GM03348 (cell line): ENCODE measurements at regions not wholly inside any gene's neighbourhood (a gene's known extent, or its start where the extent isn't known, plus 50 kb on each side); places are given as distances from the start of the nearest gene placed in this dataset.

Source experiments
- DNase-seq: peaks from one replicate; pipeline ENCODE4 v3.0.0; 2012; ENCODE audit warnings: low spot score

DNA sequence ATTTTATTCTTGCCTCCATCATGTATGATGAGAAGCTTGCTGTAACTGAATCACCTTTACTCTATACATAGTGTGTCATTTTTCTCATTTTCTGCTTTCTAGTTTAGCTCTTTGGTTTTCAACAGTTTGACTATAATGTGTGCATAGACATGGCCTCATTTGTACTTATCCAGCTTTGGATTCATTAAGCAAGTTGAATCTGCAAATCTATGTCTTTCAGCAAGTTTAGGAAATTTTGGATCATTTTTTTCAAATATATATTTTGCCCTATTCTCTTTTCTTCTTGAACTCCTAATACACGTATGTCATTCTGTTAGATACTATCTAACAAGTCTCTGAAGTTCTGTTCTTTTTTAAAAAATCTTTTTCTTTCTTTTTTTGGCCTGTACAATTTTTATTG lies 57.8 kb downstream of the PRLHR start:
- no peak for DNase-seq

DNA sequence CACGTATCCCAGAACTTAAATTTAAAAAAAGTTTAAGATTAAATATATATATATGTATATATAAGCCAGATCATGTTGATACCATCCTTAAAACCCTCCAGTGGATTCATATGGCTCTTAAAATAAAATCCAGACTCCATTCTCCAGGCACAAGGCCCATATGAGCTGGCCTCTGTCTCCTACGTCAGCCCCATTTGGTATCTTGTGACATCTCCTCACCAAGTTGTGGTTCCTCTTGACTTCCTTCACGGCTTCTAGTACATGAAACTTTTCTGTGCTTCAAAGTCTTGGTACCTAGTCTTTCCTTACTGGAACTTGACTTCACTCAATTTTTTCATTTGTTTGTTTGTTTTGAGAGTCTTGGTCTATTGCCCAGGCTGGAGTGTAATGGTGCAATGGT lies 61.3 kb downstream of the PRLHR start:
- DNase-seq = no peak

DNA sequence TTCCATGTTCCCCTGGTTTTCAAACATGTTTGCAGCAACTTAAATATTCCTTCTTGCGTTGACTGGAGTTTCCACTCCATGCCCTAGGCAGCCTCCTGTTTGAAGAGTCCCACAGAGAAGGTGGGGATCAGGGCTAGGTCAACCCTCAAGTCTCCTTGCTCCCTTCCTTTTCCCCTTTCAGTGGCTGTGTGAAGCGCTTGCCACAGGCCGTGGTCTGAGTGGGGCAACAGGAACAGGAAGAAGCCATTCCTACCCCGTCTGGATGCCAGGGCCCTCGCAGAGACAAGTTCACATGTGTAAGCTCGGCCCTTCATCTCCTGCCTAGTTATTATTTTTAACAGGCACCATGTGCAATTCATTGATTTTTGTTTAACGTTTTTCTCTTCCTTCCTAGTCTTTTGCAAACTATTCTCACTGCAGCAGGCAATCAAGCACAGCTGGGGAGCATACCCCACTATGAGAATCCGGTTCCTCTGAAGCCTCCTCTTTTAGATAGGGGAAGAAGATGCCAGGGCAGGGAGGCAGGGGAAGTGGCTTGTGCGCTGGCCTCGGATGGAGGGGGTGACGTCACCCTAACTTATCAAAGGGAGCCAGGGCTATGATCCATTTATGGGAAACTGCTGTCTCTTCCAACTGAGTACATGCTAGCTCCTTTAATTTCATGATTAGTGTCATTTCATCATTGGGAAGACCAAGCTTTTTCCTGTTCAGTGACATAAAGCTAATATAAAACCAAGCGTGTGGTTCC lies 64.2 kb downstream of the PRLHR start:
- DNase-seq = peak; percentile 41

DNA sequence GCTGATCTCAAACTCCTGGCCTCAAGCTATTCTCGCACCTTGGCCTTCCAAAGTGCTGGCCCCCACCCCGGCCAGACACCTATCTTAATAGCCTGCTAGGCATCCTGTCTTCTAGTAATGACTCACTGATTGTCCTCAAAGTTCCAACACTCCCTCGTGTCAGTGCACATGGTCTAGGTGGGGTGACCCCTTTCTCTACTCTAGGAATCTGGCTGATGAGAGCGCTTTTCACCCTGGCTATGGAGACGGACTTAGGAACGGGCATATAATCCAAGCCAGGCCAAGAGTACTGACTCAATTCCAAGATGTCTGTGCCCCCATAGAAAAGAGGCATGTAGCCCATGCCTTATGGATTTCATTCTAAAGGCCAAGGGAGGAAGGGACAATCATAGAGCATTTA lies 67.0 kb downstream of the PRLHR start:
- no peak for DNase-seq

DNA sequence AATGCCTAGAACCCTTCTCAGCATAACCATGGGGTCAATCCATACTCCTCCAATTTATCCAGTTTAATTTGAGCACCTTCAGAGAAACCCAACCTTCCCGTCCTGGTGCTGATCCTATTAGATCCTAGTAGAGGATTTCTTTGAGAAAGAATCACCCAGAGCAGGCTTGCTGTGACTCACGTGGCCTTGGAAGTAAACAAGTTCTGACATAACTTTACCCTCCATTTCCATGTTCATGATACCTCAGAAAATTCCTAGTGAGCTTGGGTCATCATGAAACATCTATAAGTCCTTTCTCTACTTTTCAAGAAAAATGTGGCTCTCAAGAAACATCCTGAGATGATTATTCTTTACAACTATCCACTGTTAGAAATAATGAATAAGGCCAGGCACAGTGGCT lies 71.7 kb downstream of the PRLHR start:
- peak; percentile 21 for DNase-seq

DNA sequence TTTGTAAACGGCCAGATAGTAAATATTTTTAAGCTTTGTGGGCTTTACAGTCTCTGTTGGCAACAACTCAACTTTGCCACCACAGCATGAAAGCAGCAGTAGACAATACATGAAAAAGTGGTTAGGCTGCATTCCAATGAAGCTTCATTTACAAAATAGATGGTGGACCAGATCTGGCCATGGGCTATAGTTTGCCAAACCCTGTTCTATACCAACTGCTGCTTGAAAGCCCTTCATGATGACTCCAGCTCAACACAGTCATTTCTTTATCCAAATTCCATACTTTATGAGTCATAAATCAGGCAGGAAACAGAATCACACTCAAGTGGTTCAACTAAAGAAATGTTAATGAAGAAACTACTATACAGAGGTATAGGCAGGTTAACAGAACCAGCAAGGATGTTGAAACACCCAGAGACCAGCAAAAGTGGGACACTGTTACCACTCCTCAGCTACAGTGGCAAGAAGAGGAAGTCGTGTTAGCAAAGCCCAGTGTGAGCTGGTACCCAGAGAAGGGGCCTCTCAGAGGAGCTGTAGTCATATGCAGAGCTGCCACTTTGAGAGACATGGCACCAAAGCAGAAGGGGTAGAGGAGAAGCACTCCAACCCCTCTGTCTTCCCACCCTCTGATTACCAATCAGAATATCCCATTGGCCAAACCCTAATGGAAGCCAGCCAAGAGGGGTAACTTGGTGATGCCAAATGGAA lies 72.5 kb downstream of the PRLHR start:
- peak; percentile 53 for DNase-seq

DNA sequence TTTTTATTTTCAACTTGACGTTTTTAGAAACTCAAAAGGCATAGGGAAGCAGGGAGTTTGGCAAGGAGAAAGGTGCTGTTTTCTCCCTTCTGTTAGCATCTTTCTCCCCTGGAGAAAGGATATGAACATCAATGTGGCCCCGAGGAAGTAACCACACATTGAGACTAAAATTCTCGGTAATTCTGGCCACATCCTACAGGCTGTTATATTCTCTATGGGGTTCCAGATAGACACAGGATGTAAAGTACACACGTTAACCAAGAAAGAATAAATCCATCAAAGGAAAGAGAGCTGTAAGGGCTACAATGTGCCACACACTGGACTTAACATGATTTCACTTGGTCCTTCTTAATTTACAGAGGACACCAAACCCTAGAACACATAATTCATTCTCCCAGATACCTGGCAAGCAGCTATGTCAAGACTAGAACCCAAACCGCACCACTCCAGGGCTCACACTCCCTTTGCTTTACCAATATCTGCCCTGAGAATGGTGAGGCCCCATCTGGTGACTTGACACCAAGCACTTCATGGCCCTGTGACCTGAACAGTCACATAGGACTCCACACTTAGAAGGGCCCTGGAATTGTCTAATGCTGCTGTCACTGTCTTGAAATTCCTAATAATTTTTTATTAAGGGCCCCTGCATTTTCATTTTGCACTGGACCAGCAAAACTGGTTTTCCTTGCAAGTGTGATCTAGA lies 73.9 kb downstream of the PRLHR start:
- no peak for DNase-seq

DNA sequence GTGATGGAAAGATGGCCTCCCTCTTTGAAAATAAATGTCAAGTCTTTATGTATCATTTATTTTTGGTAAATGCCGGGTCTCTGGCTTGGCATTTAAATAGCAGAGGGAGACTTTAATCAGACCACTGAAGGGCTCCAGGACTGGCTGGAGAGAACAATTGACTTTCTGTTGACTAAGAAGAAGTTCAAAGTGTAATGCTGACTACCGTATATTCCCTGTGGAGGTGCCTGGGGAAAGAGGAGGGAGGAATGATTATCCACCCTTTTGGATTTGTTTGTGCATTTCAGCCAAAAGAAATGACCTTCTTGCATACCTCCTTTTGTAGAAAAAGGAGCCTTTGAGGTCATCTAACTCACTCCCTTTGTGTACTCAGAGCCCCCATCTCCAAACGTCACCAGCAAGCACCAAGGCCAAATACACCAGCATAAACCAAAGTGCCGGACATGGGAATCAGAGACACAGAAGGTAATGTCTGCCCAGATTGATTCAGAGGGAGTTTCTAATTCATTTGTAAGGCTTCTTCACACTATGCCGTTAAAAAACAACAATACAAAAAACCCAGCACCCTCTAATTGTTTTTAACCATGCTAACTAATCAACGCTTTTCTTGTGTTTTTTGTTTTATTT lies 75.2 kb downstream of the PRLHR start:
- no peak for DNase-seq

DNA sequence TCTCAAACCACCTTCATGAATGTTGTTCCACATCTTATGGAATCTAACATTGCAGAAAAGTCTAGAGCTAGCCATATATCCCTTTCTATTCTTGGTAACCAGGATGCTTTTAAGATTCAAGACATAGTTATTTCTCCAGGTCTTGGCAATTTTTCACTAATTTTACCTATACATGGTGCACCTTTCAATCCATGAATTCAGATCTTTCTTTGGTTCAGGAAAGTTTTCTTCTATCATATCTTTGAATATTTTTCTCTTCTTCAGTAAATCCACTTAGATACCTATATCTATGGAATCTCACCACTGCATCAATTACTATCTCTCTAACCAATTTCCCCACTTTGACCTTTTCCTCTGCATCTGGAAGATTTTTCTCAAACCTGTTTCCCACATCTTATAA lies 77.4 kb downstream of the PRLHR start:
- DNase-seq = no peak

DNA sequence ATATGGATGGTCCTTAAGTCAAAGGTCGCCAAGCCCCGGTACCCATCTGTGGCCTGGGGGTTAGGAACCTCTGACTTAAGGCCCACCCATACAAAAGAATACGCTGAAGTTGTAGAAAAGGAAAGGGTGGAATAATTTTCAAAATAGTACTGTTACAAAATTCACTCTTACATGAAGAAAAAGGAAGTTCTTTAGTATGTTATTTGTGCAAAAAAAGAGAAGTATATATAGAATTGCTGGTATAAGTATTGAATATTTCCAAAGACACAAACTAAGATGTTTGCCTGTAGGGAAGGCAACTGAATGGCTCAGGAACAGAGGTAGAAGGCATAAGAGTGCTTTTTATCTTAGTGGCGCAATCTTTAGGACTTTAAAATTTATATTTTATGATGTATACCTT lies 78.7 kb downstream of the PRLHR start:
- no peak for DNase-seq

DNA sequence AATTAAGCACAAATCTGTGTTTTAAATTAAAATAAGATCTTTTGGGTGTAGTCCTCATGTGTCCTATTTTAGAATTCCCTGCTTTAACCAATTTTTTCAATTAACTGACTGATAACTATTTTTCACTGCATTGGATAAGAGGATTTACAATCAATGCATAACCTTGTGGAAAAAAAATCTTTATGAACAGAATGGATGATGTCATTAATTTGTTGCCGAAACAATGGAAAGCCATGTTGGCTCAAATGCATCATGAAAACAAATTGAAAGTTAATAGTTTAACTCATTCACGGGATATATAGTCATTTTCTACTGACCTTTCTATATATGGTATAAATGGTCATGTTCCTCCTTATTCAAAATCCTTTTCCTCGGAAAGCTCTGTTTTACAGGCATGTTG lies 82.3 kb downstream of the PRLHR start:
- no peak for DNase-seq

DNA sequence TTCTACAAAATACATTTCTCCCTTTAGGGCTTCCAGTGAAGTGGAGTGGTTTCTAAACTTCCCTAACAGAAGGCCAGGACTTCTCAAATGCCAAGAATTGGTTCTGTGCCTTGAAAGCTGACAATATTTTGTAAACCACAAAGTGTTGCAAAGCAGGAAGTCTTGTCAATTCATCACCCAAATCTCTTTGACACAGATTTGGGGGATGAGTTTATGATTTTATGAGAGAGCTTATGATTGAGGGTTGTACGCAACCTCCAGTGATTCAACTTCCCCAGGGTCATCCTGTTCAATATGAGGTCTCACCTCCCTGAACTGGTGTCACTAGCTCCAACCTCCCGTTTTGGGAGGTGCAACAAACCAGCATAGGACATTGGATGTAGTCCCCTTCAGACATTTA lies 83.7 kb downstream of the PRLHR start:
- DNase-seq = peak; percentile 13

DNA sequence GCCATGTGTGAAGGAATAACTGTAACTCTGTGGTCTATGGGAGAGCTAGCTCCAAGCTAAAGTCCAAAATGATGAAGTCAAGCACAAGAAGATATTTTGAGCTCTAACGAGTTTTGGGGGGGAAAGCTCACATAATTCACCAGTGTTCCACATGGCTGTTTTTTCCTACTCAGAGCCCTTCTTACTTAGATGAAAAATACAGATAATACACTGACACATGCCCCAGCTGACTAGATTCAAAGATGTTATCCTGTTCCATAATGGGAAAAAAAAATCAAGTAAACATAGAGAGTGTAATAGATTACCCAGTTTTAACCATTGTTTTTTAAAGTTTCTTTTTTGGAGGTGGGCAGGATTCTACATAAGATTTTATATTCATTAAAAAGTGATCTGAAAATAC lies 86.6 kb downstream of the PRLHR start:
- DNase-seq = no peak

DNA sequence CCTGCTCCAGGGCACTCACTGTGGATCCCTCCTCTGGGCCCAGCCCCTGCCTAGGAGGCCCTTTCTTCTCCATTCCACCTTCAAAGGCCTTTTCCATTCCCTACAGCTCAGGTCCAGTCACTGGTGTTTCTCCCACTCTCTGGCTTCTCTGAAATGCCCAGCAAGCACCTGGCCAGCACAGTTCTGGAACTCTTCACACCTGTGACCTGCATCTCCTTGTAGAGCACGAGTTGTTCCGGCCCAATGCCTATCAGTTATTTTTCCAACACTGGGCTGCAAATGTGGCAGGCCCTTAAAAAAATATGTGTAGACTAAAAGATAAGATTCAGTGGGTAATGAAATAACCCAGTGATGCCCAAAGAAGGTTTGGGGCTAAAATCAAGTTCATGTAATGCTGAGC lies 87.1 kb downstream of the PRLHR start:
- DNase-seq = no peak

DNA sequence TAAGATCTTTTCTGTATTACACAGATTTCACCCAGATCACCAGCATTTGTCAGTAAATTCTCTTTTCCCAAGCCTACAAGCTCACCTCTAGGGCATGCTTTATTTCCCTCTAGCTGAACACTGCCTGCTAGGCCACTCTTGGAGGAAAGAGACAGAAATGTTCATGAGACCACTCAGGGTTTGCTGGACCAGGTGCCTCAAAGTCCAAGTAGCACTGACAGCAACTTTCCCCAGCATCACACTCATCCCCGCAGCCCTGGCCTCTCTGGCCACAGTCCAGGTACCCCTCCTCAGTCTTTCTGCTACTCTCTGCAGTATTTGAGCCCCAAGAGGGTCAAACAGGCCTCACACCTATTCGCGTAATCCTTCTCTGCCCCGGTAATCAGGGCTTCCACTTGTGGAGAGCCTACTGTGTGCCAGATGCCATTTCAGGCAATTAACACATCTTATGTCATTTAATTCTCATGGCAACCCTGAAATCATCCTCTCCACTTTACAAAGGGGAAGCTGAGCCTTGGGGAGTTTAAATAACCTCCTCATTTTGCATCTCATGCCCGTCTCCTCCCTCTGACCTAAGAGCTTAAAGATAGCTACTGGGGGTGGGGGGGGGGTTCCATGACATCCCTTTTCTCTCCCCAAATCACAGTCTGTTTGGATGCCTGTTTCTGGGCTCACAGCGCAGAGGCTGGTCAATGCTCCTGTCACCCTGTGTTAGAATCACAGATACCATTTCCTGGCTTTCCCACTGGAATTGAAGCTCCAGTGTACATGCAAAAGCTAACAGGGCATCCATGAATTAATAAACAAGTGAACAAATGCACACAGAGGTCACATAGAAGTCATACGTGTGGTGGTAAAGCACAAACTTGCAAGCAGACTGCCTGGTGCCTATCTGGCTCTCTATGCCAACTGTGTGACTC lies 88.5 kb downstream of the PRLHR start:
- DNase-seq = no peak

DNA sequence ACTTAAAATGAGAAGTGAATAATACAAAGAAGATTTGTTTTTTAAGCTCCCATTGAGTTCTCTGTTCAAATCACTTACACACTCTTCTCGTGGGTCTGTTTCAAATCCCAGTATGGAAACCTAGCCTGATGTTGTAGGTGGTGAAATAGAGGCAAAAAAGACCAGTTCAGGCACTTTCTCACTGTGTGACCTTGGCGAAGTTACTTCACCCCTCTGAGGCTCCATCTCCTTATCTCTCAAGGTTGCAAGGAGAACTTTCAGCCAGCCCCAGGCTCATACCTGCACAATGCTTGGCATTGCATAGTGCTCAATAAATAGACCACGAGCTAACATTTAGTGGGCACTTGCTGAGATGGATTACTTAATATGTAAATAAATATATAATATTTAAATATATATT lies 90.1 kb downstream of the PRLHR start:
- no peak for DNase-seq

DNA sequence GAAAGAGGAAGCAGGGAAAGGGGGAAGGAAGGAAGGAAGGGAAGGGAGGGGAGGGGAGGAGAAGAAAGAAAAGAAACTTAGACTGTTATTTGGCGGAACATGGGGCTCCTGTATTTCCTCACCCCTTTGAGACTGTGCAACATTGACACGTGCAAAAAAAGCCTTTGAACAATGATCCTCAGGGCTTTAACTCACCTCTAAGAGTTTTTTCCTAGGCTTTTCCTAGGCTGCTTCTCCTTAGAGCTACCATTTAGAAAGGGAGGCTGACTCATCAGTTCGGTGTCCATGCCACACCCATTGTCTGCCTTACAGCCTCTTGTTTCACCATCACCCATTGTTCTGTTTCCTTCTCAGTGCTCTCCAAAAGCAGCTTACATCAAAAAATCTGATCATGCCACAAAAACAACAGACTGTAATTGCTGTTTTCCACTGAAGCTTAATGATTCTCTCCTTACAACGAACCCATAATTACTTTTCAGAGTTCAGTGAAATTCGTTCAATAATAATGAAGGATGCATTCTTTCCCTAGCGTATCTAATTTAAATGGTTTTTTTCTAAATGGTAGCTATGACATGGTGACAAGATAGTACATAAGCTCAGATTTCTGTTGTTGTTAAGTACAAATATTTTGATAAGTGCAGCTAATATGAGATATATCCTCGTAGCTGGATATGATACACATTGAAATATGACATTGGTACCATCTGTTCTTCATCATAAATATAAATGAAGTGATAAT lies 90.8 kb downstream of the PRLHR start:
- DNase-seq = peak; percentile 73

DNA sequence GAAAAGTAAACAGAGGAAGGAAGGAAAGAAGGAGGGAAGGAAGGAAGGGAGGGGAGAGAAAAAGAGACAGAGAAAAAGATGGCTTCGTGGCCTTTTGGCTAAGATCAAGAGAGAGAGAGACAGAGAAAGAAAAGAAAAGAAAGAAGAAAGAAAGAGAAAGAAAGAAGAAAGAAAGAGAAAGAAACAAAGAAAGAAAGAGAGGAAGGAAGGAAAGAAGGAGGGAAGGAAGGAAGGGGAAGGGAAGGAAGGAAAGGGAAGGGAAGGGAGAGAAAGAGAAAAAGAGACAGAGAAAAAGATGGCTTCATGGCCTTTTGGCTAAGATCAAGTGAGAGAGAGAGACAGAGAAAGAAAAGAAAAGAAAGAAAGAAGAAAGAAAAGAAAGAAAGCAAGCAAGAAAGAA lies 91.4 kb downstream of the PRLHR start:
- DNase-seq = no peak

DNA sequence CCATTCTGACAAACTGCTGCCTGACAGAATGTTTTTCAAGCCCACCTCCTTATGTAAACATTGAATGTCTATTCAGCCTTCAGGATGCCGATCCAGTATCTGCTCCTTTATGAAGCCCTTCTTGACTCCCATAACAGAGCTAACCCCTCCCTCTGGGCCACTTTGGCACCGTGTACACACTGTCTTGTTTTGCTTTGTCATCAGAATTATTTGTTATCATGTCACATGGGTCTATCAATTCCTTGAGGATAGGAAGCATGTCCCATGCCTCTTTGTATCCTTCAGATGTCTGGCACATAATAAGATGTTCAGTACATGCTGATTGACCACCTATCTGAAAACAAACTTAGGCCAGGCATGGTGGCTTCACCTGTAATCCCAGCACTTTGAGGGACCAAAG lies 92.3 kb downstream of the PRLHR start:
- DNase-seq = no peak

DNA sequence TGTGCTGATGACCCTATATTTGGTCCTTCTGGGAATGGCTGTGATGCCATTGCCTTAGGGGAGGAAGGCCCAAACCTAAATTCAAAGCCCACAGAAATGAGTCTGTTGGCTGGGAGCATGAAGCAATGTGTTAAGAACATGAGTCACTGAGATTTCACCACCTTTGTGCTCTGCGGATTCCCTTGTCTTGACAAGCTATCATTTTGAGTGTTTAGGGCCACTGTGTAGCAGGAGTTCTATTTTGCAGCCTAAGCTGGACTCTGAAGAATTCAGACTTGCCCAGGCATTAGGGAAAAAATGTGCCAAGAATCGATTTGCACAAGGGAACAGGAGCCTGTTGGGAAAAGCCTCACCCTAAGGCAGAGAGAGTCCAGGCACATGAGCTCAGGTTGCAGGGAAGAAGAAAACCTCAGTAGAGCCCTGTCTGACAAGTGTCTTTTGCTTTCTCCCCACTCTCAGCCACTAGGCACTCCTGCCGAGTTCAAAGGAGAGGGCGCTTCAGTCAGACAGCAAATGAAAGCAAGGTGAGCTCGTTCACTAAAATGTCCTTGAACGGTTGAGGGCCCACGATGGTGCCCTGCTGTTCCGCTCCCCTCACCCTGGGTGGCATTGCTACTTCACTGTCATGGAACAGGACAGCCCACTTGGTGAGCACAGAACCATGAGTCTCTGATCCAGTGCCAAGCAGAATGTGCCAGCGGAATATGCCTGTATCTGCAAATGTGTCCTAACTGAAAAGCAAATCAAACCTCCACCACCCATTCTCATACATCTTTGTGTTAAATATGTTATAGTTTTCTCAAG lies 93.6 kb downstream of the PRLHR start:
- DNase-seq = peak; percentile 77
